NCI-H510A treated with DMSO at 0.1 percent for 48 hours (cell line): ENCODE measurements at regions not wholly inside any gene's neighbourhood (a gene's known extent, or its start where the extent isn't known, plus 50 kb on each side); places are given as distances from the start of the nearest gene placed in this dataset.

Experiments
- DNase-seq: peaks from one replicate; lab custom pipeline; 2025; lab: John Stamatoyannopoulos, UW

- peak; percentile 65 for DNase-seq
Measured at GRCh38 chr10:3482200-3482993, 302.6 kb downstream of the KLF6 start.

- DNase-seq, result no peak
Measured at GRCh38 chr10:3481496-3481895, 303.5 kb downstream of the KLF6 start.

- DNase-seq, result no peak
Measured at GRCh38 chr10:3480990-3481315, 304.1 kb downstream of the KLF6 start.

- no peak for DNase-seq
Measured at GRCh38 chr10:3480281-3480989, 304.6 kb downstream of the KLF6 start.

GRCh38 chr10:3478632-3479240 lies 306.2 kb upstream of the PITRM1 start:
- DNase-seq, result no peak

GRCh38 chr10:3478153-3478552 lies 305.6 kb upstream of the PITRM1 start:
- DNase-seq, result no peak

- DNase-seq, result no peak
Measured at GRCh38 chr10:3477683-3478082, 305.1 kb upstream of the PITRM1 start.

GRCh38 chr10:3476640-3477448 lies 304.3 kb upstream of the PITRM1 start:
- DNase-seq, result no peak

- DNase-seq, result no peak
Measured at GRCh38 chr10:3476186-3476585, 303.6 kb upstream of the PITRM1 start.

GRCh38 chr10:3475367-3475766 lies 302.8 kb upstream of the PITRM1 start:
- DNase-seq, result no peak

GRCh38 chr10:3474266-3474665 lies 301.7 kb upstream of the PITRM1 start:
- no peak for DNase-seq

- no peak for DNase-seq
Measured at GRCh38 chr10:3473271-3473670, 300.7 kb upstream of the PITRM1 start.

GRCh38 chr10:3472287-3473051 lies 299.9 kb upstream of the PITRM1 start:
- DNase-seq, result no peak

GRCh38 chr10:3471927-3472286 lies 299.3 kb upstream of the PITRM1 start:
- no peak for DNase-seq

- DNase-seq, result no peak
Measured at GRCh38 chr10:3471472-3471871, 298.9 kb upstream of the PITRM1 start.

- no peak for DNase-seq
Measured at GRCh38 chr10:3470191-3470590, 297.6 kb upstream of the PITRM1 start.

GRCh38 chr10:3469639-3470020 lies 297.0 kb upstream of the PITRM1 start:
- DNase-seq, result no peak

- no peak for DNase-seq
Measured at GRCh38 chr10:3468919-3469638, 296.5 kb upstream of the PITRM1 start.

- no peak for DNase-seq
Measured at GRCh38 chr10:3467052-3467951, 294.7 kb upstream of the PITRM1 start.

GRCh38 chr10:3465406-3465891 lies 292.9 kb upstream of the PITRM1 start:
- no peak for DNase-seq
